Loucy (cell line): ENCODE measurements at regions not wholly inside any gene's neighbourhood (a gene's known extent, or its start where the extent isn't known, plus 50 kb on each side); places are given as distances from the start of the nearest gene placed in this dataset.

Experiments used
- H2AFZ ChIP-seq: fragments of 200-600 bp; sonication (generic); 2 replicates; pipeline ENCODE4 v1.6.0; 2016; ENCODE audit warnings: antibody characterized with exemption, mild to moderate bottlenecking, low read length, moderate library complexity
- H3F3A ChIP-seq: fragments of 200-600 bp; 2 replicates; pipeline ENCODE4 v1.6.0; 2016; ENCODE audit warnings: antibody characterized with exemption, low read depth, mild to moderate bottlenecking
- H3K27me3 ChIP-seq: fragments of 200-600 bp; sonication (generic); 2 replicates; pipeline ENCODE4 v1.6.1; 2014; ENCODE audit warnings: low read length, mild to moderate bottlenecking; ENCODE audit not compliant: insufficient read depth, poor library complexity, severe bottlenecking
- H3K36me3 ChIP-seq: fragments of 200-600 bp; sonication (generic); 2 replicates; pipeline ENCODE4 v1.6.1; 2016; ENCODE audit warnings: low read length; ENCODE audit not compliant: insufficient read depth
- H3K4me1 ChIP-seq: fragments of 200-600 bp; sonication (generic); 2 replicates; pipeline ENCODE4 v1.5.1; 2014; ENCODE audit warnings: low read length, mild to moderate bottlenecking; ENCODE audit not compliant: insufficient read depth, poor library complexity, severe bottlenecking
- H3K4me2 ChIP-seq: fragments of 200-600 bp; sonication (generic); 2 replicates; pipeline ENCODE4 v1.6.0; 2014; ENCODE audit warnings: antibody characterized with exemption, low read length, low read depth, mild to moderate bottlenecking; ENCODE audit not compliant: poor library complexity, severe bottlenecking
- H3K4me3 ChIP-seq: fragments of 200-600 bp; sonication (generic); 2 replicates; pipeline ENCODE4 v1.5.1; 2014; ENCODE audit warnings: low read length, mild to moderate bottlenecking, mixed read lengths; ENCODE audit not compliant: poor library complexity, severe bottlenecking
- H3K79me2 ChIP-seq: fragments of 200-600 bp; sonication (generic); 2 replicates; pipeline ENCODE4 v1.6.1; 2014; ENCODE audit warnings: low read length; ENCODE audit not compliant: insufficient read depth
- H3K9ac ChIP-seq: fragments of 200-600 bp; sonication (generic); 2 replicates; pipeline ENCODE4 v1.6.0; 2014; ENCODE audit warnings: mild to moderate bottlenecking, low read depth, low read length, moderate library complexity; ENCODE audit not compliant: poor library complexity, severe bottlenecking
- H3K9me2 ChIP-seq: fragments of 200-600 bp; sonication (generic); replicated peaks from 2 replicates; pipeline ENCODE4 v1.6.1; 2016; ENCODE audit warnings: low read depth, low read length, mixed read lengths
- H3K9me3 ChIP-seq: fragments of 200-600 bp; sonication (generic); 2 replicates; pipeline ENCODE4 v1.6.1; 2014; ENCODE audit warnings: mild to moderate bottlenecking, antibody characterized with exemption, low read length, low read depth; ENCODE audit not compliant: insufficient read depth
- H4K20me1 ChIP-seq: fragments of 200-600 bp; sonication (generic); 2 replicates; pipeline ENCODE4 v1.6.0; 2014; ENCODE audit warnings: antibody characterized with exemption, low read length, mild to moderate bottlenecking; ENCODE audit not compliant: insufficient read depth, poor library complexity, severe bottlenecking
- CTCF ChIP-seq: fragments of 200-600 bp; sonication (generic); conservative IDR thresholded peaks from 2 replicates; pipeline ENCODE4 v1.5.1; 2014; ENCODE audit warnings: mild to moderate bottlenecking, antibody characterized with exemption, low read length
- EZH2phosphoT487 ChIP-seq: fragments of 200-600 bp; IDR thresholded peaks from 2 replicates; pipeline ENCODE4 v1.6.1; 2018; ENCODE audit warnings: antibody characterized with exemption, mild to moderate bottlenecking, moderate library complexity, borderline replicate concordance

- Histone ChIP-seq H4K20me1 (no peaks in the 10 kb centered on the region), H3K4me1 (no peaks in the 10 kb centered on the region), H3K9me3 (0 out of 2 replicates have a peak, but pooled peaks cover 7% of the 10 kb centered on the region), H3K36me3 (no peaks in the 10 kb centered on the region), H2AFZ (no peak overlapping the region), H3K9me2 (no peaks in the 10 kb centered on the region), H3K27me3 (no peaks in the 10 kb centered on the region), H3K4me3 (no peak overlapping the region), H3K4me2 (no peak overlapping the region), H3K9ac (no peak overlapping the region), H3F3A (no peaks in the 10 kb centered on the region), H3K79me2 (no peaks in the 10 kb centered on the region)
- no peak for TF ChIP-seq EZH2phosphoT487
- no peak for TF ChIP-seq CTCF
Measured at GRCh38 chr12:18160901-18161300, 70.9 kb upstream of the RERGL start.

- Histone ChIP-seq H3F3A (no peaks in the 10 kb centered on the region), H3K9ac (no peak overlapping the region), H4K20me1 (no peaks in the 10 kb centered on the region), H2AFZ (no peak overlapping the region), H3K27me3 (no peaks in the 10 kb centered on the region), H3K4me1 (no peaks in the 10 kb centered on the region), H3K36me3 (no peaks in the 10 kb centered on the region), H3K9me2 (no peaks in the 10 kb centered on the region), H3K9me3 (0 out of 2 replicates have a peak, but pooled peaks cover 7% of the 10 kb centered on the region), H3K79me2 (no peaks in the 10 kb centered on the region), H3K4me3 (no peak overlapping the region), H3K4me2 (no peak overlapping the region)
- no peak for TF ChIP-seq EZH2phosphoT487
- TF ChIP-seq CTCF, result peak; percentile 85
Measured at GRCh38 chr12:18158774-18159557, 69.0 kb upstream of the RERGL start.

- Histone ChIP-seq H3K4me2 (no peak overlapping the region), H3K9me2 (no peaks in the 10 kb centered on the region), H2AFZ (no peak overlapping the region), H4K20me1 (no peaks in the 10 kb centered on the region), H3K9me3 (0 out of 2 replicates have a peak, but pooled peaks cover 7% of the 10 kb centered on the region), H3F3A (no peaks in the 10 kb centered on the region), H3K36me3 (no peaks in the 10 kb centered on the region), H3K4me1 (no peaks in the 10 kb centered on the region), H3K4me3 (no peak overlapping the region), H3K79me2 (no peaks in the 10 kb centered on the region), H3K27me3 (no peaks in the 10 kb centered on the region), H3K9ac (no peak overlapping the region)
- TF ChIP-seq EZH2phosphoT487 (no peak), CTCF (no peak)
Measured at GRCh38 chr12:18153826-18154225, 63.8 kb upstream of the RERGL start.
